Stomach (tissue), 4 donors: ENCODE measurements at regions not wholly inside any gene's neighbourhood (a gene's known extent, or its start where the extent isn't known, plus 50 kb on each side); places are given as distances from the start of the nearest gene placed in this dataset.
"Not testable (repeated sequence)": the region's sequence is repeated elsewhere in the genome, so short reads cannot be mapped to it uniquely, and the experiment has no call there.

ENCODE experiments used
- CTCF ChIP-seq, 7 experiments: fragments of 450-650 bp in 4 of 7; fragments of 200-600 bp in 3 of 7; sonication (generic) in 3 of 7; IDR thresholded peaks; one replicate each; pipeline ENCODE4 v1.5.1; 2016 to 2019; ENCODE audit warnings: antibody characterized with exemption in 7 of 7, control low read depth in 2 of 7, mild to moderate bottlenecking in 1 of 7
- EP300 ChIP-seq: sonication (generic); formaldehyde crosslinking; IDR thresholded peaks from one replicate; pipeline ENCODE4 v1.6.1; 2017; ENCODE audit warnings: antibody characterized with exemption
- POLR2AphosphoS5 ChIP-seq, 3 donors: sonication (generic); formaldehyde crosslinking; IDR thresholded peaks; one replicate each; pipeline ENCODE4 v1.6.1; 2016; ENCODE audit warnings: antibody characterized with exemption in 3 of 3

DNA sequence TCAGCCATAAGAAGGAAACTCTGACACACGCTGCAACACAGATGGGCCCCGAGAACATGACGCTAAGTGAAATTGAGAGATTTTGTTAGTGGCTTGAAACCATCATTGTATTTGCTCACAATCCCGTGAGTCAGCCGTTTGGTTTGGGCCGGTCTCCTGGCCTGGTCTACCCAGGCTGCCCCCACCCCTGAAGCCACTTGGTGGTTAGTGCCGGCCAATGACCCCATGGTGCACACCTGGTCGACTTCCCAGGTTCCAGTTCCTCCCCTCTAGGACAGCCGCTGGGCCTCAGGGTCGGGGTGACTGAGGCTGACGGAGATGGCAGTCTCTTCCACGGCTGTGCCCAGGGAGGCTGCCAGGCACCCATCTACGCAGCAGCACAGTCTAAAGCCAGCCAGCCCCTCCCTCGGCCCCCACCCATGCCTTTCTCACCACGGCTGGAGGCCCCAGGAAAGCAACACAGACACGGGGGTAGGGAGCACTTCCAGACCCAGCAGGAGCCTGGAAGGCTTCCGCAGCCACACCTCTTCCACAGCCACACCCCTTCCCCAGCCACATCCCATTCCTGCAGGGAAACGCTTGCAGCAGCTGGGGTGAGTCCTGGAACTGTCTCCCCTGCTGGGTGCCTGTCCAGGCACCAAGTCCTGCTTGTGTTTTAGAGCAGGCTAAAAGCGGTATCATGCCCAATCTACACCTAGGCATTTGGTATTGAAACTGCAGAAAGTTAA lies 5413.2 kb upstream of the TPTE start:
- TF ChIP-seq POLR2AphosphoS5 (IDR thresholded peaks at IDR 0.05); CTCF (IDR thresholded peaks at IDR 0.05); EP300: not testable (repeated sequence)
